H1 (cell line): ENCODE measurements at regions not wholly inside any gene's neighbourhood (a gene's known extent, or its start where the extent isn't known, plus 50 kb on each side); places are given as distances from the start of the nearest gene placed in this dataset.

Experiments
- EP300 ChIP-seq, 2 experiments: IDR thresholded peaks; 1 replicate in 1 of 2; 2 replicates in 1 of 2; pipeline ENCODE4 v1.6.1; 2011 to 2012; ENCODE audit warnings: low read depth in 2 of 2, low read length in 2 of 2, mild to moderate bottlenecking in 2 of 2, borderline replicate concordance in 1 of 2, inconsistent platforms in 1 of 2, moderate library complexity in 1 of 2
- FOSL1 ChIP-seq: IDR thresholded peaks from 2 replicates; pipeline ENCODE4 v1.6.1; 2011; ENCODE audit warnings: mild to moderate bottlenecking, low read depth, low read length, moderate library complexity; ENCODE audit not compliant: insufficient read depth
- KDM4A ChIP-seq: IDR thresholded peaks from one replicate; pipeline ENCODE4 v1.7.1; 2012; ENCODE audit warnings: low read depth, mild to moderate bottlenecking, moderate library complexity, low read length, inconsistent platforms; ENCODE audit not compliant: severe bottlenecking
- TF ChIP-seq, protein P1 (sequence below): IDR thresholded peaks from 2 replicates; pipeline ENCODE4 v1.6.1; 2012; ENCODE audit warnings: low read length, inconsistent platforms

GRCh38 chr4:37165844-37166243, 78.7 kb upstream of the NWD2 start (continued):
- TF ChIP-seq, protein P1, sequence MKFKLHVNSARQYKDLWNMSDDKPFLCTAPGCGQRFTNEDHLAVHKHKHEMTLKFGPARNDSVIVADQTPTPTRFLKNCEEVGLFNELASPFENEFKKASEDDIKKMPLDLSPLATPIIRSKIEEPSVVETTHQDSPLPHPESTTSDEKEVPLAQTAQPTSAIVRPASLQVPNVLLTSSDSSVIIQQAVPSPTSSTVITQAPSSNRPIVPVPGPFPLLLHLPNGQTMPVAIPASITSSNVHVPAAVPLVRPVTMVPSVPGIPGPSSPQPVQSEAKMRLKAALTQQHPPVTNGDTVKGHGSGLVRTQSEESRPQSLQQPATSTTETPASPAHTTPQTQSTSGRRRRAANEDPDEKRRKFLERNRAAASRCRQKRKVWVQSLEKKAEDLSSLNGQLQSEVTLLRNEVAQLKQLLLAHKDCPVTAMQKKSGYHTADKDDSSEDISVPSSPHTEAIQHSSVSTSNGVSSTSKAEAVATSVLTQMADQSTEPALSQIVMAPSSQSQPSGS = no peak
- TF ChIP-seq EP300 (IDR thresholded peaks at IDR 0.05; ENCODE audit: borderline replicate concordance in 1 of 2, low read depth in 2 of 2, low read length in 2 of 2) = no peak
- TF ChIP-seq FOSL1 = no peak
- TF ChIP-seq KDM4A = no peak
